PFSK-1 (cell line): ENCODE measurements at regions not wholly inside any gene's neighbourhood (a gene's known extent, or its start where the extent isn't known, plus 50 kb on each side); places are given as distances from the start of the nearest gene placed in this dataset.

Source experiments
- POLR2AphosphoS5 ChIP-seq: IDR thresholded peaks from 2 replicates; pipeline ENCODE4 v1.6.1; 2012; ENCODE audit warnings: low read depth, mild to moderate bottlenecking, control low read depth, low read length, moderate library complexity
- TAF1 ChIP-seq: IDR thresholded peaks from 2 replicates; pipeline ENCODE4 v1.6.1; 2012; ENCODE audit warnings: low read length, control low read depth, borderline replicate concordance; ENCODE audit not compliant: insufficient read depth
- TF ChIP-seq, protein P1 (sequence below), 2 experiments: IDR thresholded peaks; 2 replicates each; pipeline versions ENCODE4 v1.6.1 to v1.8.0; 2011 to 2012; ENCODE audit warnings: low read depth in 2 of 2, low read length in 2 of 2, control low read depth in 1 of 2, inconsistent platforms in 1 of 2, mild to moderate bottlenecking in 1 of 2, moderate library complexity in 1 of 2; ENCODE audit not compliant: insufficient read depth in 1 of 2

GRCh38 chr20:21820688-21821087 lies 115.2 kb downstream of the PAX1 start:
- TF ChIP-seq POLR2AphosphoS5 (no peak), TAF1 (no peak)
- TF ChIP-seq, protein P1, sequence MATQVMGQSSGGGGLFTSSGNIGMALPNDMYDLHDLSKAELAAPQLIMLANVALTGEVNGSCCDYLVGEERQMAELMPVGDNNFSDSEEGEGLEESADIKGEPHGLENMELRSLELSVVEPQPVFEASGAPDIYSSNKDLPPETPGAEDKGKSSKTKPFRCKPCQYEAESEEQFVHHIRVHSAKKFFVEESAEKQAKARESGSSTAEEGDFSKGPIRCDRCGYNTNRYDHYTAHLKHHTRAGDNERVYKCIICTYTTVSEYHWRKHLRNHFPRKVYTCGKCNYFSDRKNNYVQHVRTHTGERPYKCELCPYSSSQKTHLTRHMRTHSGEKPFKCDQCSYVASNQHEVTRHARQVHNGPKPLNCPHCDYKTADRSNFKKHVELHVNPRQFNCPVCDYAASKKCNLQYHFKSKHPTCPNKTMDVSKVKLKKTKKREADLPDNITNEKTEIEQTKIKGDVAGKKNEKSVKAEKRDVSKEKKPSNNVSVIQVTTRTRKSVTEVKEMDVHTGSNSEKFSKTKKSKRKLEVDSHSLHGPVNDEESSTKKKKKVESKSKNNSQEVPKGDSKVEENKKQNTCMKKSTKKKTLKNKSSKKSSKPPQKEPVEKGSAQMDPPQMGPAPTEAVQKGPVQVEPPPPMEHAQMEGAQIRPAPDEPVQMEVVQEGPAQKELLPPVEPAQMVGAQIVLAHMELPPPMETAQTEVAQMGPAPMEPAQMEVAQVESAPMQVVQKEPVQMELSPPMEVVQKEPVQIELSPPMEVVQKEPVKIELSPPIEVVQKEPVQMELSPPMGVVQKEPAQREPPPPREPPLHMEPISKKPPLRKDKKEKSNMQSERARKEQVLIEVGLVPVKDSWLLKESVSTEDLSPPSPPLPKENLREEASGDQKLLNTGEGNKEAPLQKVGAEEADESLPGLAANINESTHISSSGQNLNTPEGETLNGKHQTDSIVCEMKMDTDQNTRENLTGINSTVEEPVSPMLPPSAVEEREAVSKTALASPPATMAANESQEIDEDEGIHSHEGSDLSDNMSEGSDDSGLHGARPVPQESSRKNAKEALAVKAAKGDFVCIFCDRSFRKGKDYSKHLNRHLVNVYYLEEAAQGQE (IDR thresholded peaks at IDR 0.05; ENCODE audit: insufficient read depth in 1 of 2, low read depth in 2 of 2, low read length in 2 of 2), result no peak
